HCT116 (cell line): ENCODE measurements at regions not wholly inside any gene's neighbourhood (a gene's known extent, or its start where the extent isn't known, plus 50 kb on each side); places are given as distances from the start of the nearest gene placed in this dataset.

Experiments used
- EGR1 ChIP-seq: IDR thresholded peaks from 2 replicates; pipeline ENCODE4 v1.6.1; 2012; ENCODE audit warnings: low read depth
- EZH2 ChIP-seq: fragments of 200-600 bp; sonication (generic); IDR thresholded peaks from 2 replicates; pipeline ENCODE4 v1.6.1; 2017; ENCODE audit warnings: antibody characterized with exemption, mixed run types
- POLR2AphosphoS5 ChIP-seq: IDR thresholded peaks from 2 replicates; pipeline ENCODE4 v1.6.1; 2011; ENCODE audit warnings: mild to moderate bottlenecking, low read depth, low read length, moderate library complexity
- SP1 ChIP-seq: IDR thresholded peaks from 2 replicates; pipeline ENCODE4 v1.6.1; 2012; ENCODE audit warnings: low read depth
- TCF7L2 ChIP-seq: IDR thresholded peaks from 2 replicates; pipeline ENCODE4 v1.7.0; 2011; ENCODE audit warnings: borderline replicate concordance, inconsistent platforms; ENCODE audit not compliant: insufficient read depth, insufficient read length; ENCODE audit errors: extremely low read depth
- TF ChIP-seq, protein P1 (sequence below), 3 experiments: fragments of 200-600 bp in 1 of 3; sonication (generic) in 1 of 3; IDR thresholded peaks in 2 of 3; conservative IDR thresholded peaks in 1 of 3; 2 replicates each; pipeline ENCODE4 v1.5.1; 2012 to 2017; ENCODE audit warnings: low read depth in 2 of 3, low read length in 2 of 3, antibody characterized with exemption in 1 of 3, borderline replicate concordance in 1 of 3, control low read depth in 1 of 3, mild to moderate bottlenecking in 1 of 3, mixed read lengths in 1 of 3, mixed run types in 1 of 3, moderate library complexity in 1 of 3; ENCODE audit not compliant: insufficient read depth in 1 of 3
- TF ChIP-seq, protein P2 (sequence below): IDR thresholded peaks from 2 replicates; pipeline ENCODE4 v1.6.1; 2012

DNA sequence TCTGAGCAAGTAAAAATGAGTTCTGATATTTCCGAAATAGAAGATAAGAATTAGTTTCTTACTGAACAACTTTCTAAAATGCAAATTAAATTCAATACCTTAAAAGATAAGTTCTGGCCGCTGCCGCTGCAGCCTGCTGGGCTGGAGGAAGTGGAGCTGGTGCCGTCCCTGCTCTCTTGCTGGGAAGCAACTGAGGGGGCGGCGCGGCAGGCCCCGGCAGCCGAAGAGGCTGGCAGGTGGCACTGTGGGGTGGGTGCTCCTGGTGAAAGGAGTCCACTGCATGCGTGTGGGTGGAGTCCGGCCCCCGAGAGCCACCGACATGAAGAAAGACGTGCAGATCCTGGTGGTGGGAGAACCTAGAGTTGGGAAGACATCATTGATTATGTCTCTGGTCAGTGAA lies 89.5 kb upstream of the ZNF519 start:
- TF ChIP-seq EZH2 (no peak), SP1 (no peak), EGR1 (no peak), POLR2AphosphoS5 (no peak), TCF7L2 (no peak)
- TF ChIP-seq, protein P1, sequence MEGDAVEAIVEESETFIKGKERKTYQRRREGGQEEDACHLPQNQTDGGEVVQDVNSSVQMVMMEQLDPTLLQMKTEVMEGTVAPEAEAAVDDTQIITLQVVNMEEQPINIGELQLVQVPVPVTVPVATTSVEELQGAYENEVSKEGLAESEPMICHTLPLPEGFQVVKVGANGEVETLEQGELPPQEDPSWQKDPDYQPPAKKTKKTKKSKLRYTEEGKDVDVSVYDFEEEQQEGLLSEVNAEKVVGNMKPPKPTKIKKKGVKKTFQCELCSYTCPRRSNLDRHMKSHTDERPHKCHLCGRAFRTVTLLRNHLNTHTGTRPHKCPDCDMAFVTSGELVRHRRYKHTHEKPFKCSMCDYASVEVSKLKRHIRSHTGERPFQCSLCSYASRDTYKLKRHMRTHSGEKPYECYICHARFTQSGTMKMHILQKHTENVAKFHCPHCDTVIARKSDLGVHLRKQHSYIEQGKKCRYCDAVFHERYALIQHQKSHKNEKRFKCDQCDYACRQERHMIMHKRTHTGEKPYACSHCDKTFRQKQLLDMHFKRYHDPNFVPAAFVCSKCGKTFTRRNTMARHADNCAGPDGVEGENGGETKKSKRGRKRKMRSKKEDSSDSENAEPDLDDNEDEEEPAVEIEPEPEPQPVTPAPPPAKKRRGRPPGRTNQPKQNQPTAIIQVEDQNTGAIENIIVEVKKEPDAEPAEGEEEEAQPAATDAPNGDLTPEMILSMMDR (IDR thresholded peaks at IDR 0.05 in 2 of 3, conservative IDR thresholded peaks at IDR 0.05 in 1 of 3; ENCODE audit: borderline replicate concordance in 1 of 3, insufficient read depth in 1 of 3, low read depth in 2 of 3, low read length in 2 of 3): no peak
- TF ChIP-seq, protein P2, sequence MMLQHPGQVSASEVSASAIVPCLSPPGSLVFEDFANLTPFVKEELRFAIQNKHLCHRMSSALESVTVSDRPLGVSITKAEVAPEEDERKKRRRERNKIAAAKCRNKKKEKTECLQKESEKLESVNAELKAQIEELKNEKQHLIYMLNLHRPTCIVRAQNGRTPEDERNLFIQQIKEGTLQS: no peak
